ENCODE measurements at regions not wholly inside any gene's neighbourhood (a gene's known extent, or its start where the extent isn't known, plus 50 kb on each side); places are given as distances from the start of the nearest gene placed in this dataset.

DNA sequence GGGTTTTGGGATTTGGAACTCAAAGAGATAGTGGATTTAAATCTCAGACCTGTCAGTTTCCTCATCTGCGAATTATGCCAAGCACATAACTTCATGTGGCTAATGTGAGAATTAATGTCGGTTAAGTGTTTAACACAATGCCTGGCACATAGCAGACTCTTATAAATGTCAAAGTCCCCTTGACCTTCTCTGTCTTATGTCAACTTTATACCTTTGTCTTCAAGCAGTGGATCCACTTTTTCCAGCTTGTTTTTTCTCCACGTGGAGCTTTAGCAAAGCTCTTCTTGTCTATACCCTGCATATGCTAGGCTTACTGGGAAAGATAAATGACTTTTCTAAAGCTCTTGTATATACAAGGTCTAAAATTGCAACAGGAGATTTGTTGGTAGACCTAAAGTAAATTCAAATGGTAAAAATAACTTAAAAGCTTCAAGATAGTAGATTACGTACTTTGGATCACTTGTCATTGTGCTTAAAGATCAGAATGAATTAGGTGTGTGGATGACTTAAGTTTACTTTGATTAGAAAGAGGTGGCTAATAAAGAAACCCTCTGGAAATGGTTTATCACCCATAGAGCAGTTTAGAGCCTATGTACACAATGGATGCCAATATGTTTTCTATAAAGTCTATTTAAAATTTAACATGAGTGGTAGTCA, 318.3 kb upstream of the SORL1-AS1 start:
- TF ChIP-seq, protein P1, sequence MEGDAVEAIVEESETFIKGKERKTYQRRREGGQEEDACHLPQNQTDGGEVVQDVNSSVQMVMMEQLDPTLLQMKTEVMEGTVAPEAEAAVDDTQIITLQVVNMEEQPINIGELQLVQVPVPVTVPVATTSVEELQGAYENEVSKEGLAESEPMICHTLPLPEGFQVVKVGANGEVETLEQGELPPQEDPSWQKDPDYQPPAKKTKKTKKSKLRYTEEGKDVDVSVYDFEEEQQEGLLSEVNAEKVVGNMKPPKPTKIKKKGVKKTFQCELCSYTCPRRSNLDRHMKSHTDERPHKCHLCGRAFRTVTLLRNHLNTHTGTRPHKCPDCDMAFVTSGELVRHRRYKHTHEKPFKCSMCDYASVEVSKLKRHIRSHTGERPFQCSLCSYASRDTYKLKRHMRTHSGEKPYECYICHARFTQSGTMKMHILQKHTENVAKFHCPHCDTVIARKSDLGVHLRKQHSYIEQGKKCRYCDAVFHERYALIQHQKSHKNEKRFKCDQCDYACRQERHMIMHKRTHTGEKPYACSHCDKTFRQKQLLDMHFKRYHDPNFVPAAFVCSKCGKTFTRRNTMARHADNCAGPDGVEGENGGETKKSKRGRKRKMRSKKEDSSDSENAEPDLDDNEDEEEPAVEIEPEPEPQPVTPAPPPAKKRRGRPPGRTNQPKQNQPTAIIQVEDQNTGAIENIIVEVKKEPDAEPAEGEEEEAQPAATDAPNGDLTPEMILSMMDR (IDR thresholded peaks at IDR 0.05) = no peak
- no peak for TF ChIP-seq POLR2A (IDR thresholded peaks at IDR 0.05)

Data from lower leg skin (tissue), 3 donors.